HepG2 (cell line): ENCODE measurements at regions not wholly inside any gene's neighbourhood (a gene's known extent, or its start where the extent isn't known, plus 50 kb on each side); places are given as distances from the start of the nearest gene placed in this dataset.

Experiments used
- ATF4 ChIP-seq, 2 experiments: fragments of 450-650 bp in 1 of 2; sonication (generic) in 1 of 2; formaldehyde crosslinking; IDR thresholded peaks; 2 replicates each; pipeline versions ENCODE4 v1.5.0 to v1.8.0; 2020 to 2022; ENCODE audit warnings: mild to moderate bottlenecking in 1 of 2, missing genetic modification reagents in 1 of 2
- BRF2 ChIP-seq: sonication (generic); formaldehyde crosslinking; IDR thresholded peaks from 2 replicates; pipeline ENCODE4 v1.8.1; 2022; ENCODE audit warnings: mild to moderate bottlenecking, missing genetic modification reagents
- HOXA3 ChIP-seq: sonication (generic); formaldehyde crosslinking; IDR thresholded peaks from 2 replicates; pipeline ENCODE4 v1.5.0; 2020; ENCODE audit warnings: missing genetic modification reagents
- MIER2 ChIP-seq: IDR thresholded peaks from 2 replicates; pipeline ENCODE4 v1.6.1; 2016; ENCODE audit warnings: missing biosample characterization, missing genetic modification reagents
- PBX2 ChIP-seq: IDR thresholded peaks from 2 replicates; pipeline ENCODE4 v1.6.1; 2016; ENCODE audit warnings: control low read depth
- PPARG ChIP-seq: conservative IDR thresholded peaks from 2 replicates; pipeline ENCODE4 v1.6.1; 2016; ENCODE audit warnings: missing biosample characterization, missing genetic modification reagents
- TFAP4 ChIP-seq: sonication (generic); IDR thresholded peaks from 2 replicates; pipeline ENCODE4 v1.6.1; 2016; ENCODE audit warnings: low read depth, borderline replicate concordance
- ZFP36 ChIP-seq: fragments of 150-350 bp; IDR thresholded peaks from 2 replicates; pipeline ENCODE4 v1.6.1; 2018; ENCODE audit warnings: borderline replicate concordance, low read length, low read depth; ENCODE audit not compliant: partially characterized antibody
- ZMAT3 ChIP-seq: sonication (generic); formaldehyde crosslinking; conservative IDR thresholded peaks from 2 replicates; pipeline ENCODE4 v1.7.0; 2021; ENCODE audit warnings: missing genetic modification reagents
- ZNF30 ChIP-seq: sonication (generic); formaldehyde crosslinking; IDR thresholded peaks from 2 replicates; pipeline ENCODE4 v1.5.0; 2020; ENCODE audit warnings: mild to moderate bottlenecking, missing genetic modification reagents
- ZNF317 ChIP-seq: sonication (generic); formaldehyde crosslinking; IDR thresholded peaks from 2 replicates; pipeline ENCODE4 v1.5.0; 2020; ENCODE audit warnings: mild to moderate bottlenecking, missing genetic modification reagents
- ZNF329 ChIP-seq: sonication (generic); formaldehyde crosslinking; IDR thresholded peaks from 2 replicates; pipeline ENCODE4 v1.9.0; 2021; ENCODE audit warnings: low read depth, mild to moderate bottlenecking, missing genetic modification reagents
- ZNF512 ChIP-seq: sonication (generic); formaldehyde crosslinking; IDR thresholded peaks from 2 replicates; pipeline ENCODE4 v1.4.0; 2020; ENCODE audit warnings: mild to moderate bottlenecking, missing genetic modification reagents
- ZNF549 ChIP-seq: sonication (generic); formaldehyde crosslinking; IDR thresholded peaks from 2 replicates; pipeline ENCODE4 v1.5.0; 2020; ENCODE audit warnings: missing genetic modification reagents
- ZSCAN12 ChIP-seq: sonication (generic); formaldehyde crosslinking; IDR thresholded peaks from 2 replicates; pipeline ENCODE4 v1.9.0; 2021; ENCODE audit warnings: mild to moderate bottlenecking, missing genetic modification reagents
- ZSCAN9 ChIP-seq: IDR thresholded peaks from 2 replicates; pipeline ENCODE4 v1.6.1; 2016; ENCODE audit warnings: borderline replicate concordance
- ZXDC ChIP-seq: sonication (generic); formaldehyde crosslinking; IDR thresholded peaks from 2 replicates; pipeline ENCODE4 v1.5.0; 2020; ENCODE audit warnings: mild to moderate bottlenecking, missing genetic modification reagents
- TF ChIP-seq, protein P1 (sequence below): sonication (generic); formaldehyde crosslinking; IDR thresholded peaks from 2 replicates; pipeline ENCODE4 v1.4.0; 2020; ENCODE audit warnings: missing genetic modification reagents

- TF ChIP-seq ZNF549 (CRISPR knock-in tag) (no peak), ZNF317 (no peak), ZNF512 (CRISPR knock-in tag) (no peak), ZFP36 (no peak), ZSCAN12 (CRISPR knock-in tag) (0 out of 2 replicates have a peak, but pooled peaks have one; percentile 29), ZNF30 (no peak), ZNF329 (CRISPR knock-in tag) (no peak), ZXDC (CRISPR knock-in tag) (no peak), ATF4 (CRISPR knock-in tag; IDR thresholded peaks at IDR 0.05) (peak in 1 of 2 experiments; percentile 15; a peak in 1 of 4 replicates), ZSCAN9 (CRISPR knock-in tag) (0 out of 2 replicates have a peak, but pooled peaks have one; percentile 25), MIER2 (no peak), ZMAT3 (0 out of 2 replicates have a peak, but pooled peaks have one; percentile 52), TFAP4 (peak; percentile 11; the same call in 1 of the 2 replicates), PBX2 (no peak), PPARG (CRISPR knock-in tag) (peak; percentile 12; the same call in 1 of the 2 replicates), HOXA3 (CRISPR knock-in tag) (peak; percentile 62; the same call in 1 of the 2 replicates), BRF2 (CRISPR knock-in tag) (no peak)
- TF ChIP-seq, protein P1, sequence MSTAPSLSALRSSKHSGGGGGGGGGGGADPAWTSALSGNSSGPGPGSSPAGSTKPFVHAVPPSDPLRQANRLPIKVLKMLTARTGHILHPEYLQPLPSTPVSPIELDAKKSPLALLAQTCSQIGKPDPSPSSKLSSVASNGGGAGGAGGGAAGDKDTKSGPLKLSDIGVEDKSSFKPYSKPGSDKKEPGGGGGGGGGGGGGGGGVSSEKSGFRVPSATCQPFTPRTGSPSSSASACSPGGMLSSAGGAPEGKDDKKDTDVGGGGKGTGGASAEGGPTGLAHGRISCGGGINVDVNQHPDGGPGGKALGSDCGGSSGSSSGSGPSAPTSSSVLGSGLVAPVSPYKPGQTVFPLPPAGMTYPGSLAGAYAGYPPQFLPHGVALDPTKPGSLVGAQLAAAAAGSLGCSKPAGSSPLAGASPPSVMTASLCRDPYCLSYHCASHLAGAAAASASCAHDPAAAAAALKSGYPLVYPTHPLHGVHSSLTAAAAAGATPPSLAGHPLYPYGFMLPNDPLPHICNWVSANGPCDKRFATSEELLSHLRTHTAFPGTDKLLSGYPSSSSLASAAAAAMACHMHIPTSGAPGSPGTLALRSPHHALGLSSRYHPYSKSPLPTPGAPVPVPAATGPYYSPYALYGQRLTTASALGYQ (CRISPR knock-in tag), result peak; percentile 37; the same call in 1 of the 2 replicates
Observed at GRCh38 chr6:26311385-26312095, 53.5 kb upstream of the BTN3A2 start (continued).
